ENCODE measurements at regions not wholly inside any gene's neighbourhood (a gene's known extent, or its start where the extent isn't known, plus 50 kb on each side); places are given as distances from the start of the nearest gene placed in this dataset.

DNA sequence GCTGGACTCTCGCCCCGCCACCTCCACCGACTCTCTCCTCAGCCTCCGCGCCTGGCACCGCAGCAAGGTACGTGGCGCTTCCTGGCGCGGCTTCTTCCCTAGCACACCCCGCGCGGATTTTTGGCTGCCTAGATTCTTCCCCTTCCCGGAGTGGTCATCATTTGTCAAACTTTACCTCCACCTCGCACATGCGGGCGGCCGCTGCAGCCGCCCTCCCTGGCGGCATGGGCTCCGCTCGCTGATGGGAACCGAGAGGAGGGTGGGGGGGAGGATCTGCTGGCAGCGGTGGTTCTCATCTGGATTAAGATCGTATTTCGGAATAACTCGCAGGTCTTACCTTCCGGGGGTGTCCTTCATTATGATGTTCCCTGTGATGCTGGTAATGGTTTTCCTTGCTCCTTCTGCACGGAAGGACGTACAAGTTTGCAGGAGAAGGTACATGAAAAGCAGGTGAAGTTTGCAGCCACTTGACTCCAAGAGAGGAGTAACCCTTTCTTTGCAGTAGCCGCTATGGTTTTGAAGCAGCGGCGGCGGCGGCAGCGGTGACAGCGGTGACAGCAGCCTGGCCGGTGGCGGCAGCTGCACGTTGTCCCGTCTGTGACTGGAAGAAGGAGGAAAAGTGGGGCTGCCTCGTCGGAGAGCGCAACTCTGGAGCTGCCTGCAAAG, 2183.9 kb upstream of the TENM3 start:
- Histone ChIP-seq H2AFZ (ENCODE audit: low read length) (peak overlapping the region; percentile 52), H3K79me2 (ENCODE audit: low read length) (no peaks in the 10 kb centered on the region), H3K36me3 (replicated peaks; ENCODE audit: insufficient read depth, low read length) (no peaks in the 10 kb centered on the region), H3K27me3 (replicated peaks; ENCODE audit: insufficient read depth, low read length) (no peaks in the 10 kb centered on the region), H3K27ac (ENCODE audit: low read length) (peak overlapping the region; percentile 42; the same call in 1 of the 2 replicates), H3K4me2 (ENCODE audit: low read depth, low read length) (peak overlapping the region; percentile 80), H3K9me2 (replicated peaks; ENCODE audit: insufficient read depth, low read length) (no peaks in the 10 kb centered on the region), H3K9ac (ENCODE audit: low read length) (peak overlapping the region; percentile 65), H4K20me1 (ENCODE audit: insufficient read depth, low read length) (no peaks in the 10 kb centered on the region), H3K4me3 (ENCODE audit: low read length) (peak overlapping the region; percentile 67), H3K9me3 (replicated peaks; ENCODE audit: insufficient read depth, low read length) (no peaks in the 10 kb centered on the region), H3K4me1 (ENCODE audit: low read length) (0 out of 2 replicates have a peak, but pooled peaks cover 8% of the 10 kb centered on the region), H3F3A (ENCODE audit: insufficient read depth, low read length) (peaks cover 13% of the 10 kb centered on the region; the same call in 1 of the 2 replicates)
- DNase-seq: peak; percentile 54
- no peak for TF ChIP-seq CTCF (IDR thresholded peaks at IDR 0.05; ENCODE audit: low read length)
- no peak for TF ChIP-seq EZH2phosphoT487 (IDR thresholded peaks at IDR 0.05; ENCODE audit: low read length)
- TF ChIP-seq EZH2 (optimal IDR thresholded peaks at IDR 0.05; ENCODE audit: low read depth, low read length): no peak

GRCh38 chr4:180060159-180060889, 2182.9 kb upstream of the TENM3 start:
- H3K4me3 ChIP-seq (ENCODE audit: low read length): peak overlapping the region; percentile 67
- 0 out of 2 replicates have a peak, but pooled peaks cover 8% of the 10 kb centered on the region for H3K4me1 ChIP-seq (ENCODE audit: low read length)
- peak overlapping the region; percentile 80 for H3K4me2 ChIP-seq (ENCODE audit: low read depth, low read length)
- peak; percentile 34 for DNase-seq
- H3K79me2 ChIP-seq (ENCODE audit: low read length): no peaks in the 10 kb centered on the region
- peak overlapping the region; percentile 52 for H2AFZ ChIP-seq (ENCODE audit: low read length)
- H3F3A ChIP-seq (ENCODE audit: insufficient read depth, low read length): peaks cover 13% of the 10 kb centered on the region; the same call in 1 of the 2 replicates
- H3K9me2 ChIP-seq (replicated peaks; ENCODE audit: insufficient read depth, low read length): no peaks in the 10 kb centered on the region
- H4K20me1 ChIP-seq (ENCODE audit: insufficient read depth, low read length): no peaks in the 10 kb centered on the region
- H3K27ac ChIP-seq (ENCODE audit: low read length): no peak overlapping the region
- H3K36me3 ChIP-seq (replicated peaks; ENCODE audit: insufficient read depth, low read length): no peaks in the 10 kb centered on the region
- H3K27me3 ChIP-seq (replicated peaks; ENCODE audit: insufficient read depth, low read length): no peaks in the 10 kb centered on the region
- TF ChIP-seq CTCF (IDR thresholded peaks at IDR 0.05; ENCODE audit: low read length): peak; percentile 37
- no peak for TF ChIP-seq EZH2 (optimal IDR thresholded peaks at IDR 0.05; ENCODE audit: low read depth, low read length)
- no peak for TF ChIP-seq EZH2phosphoT487 (IDR thresholded peaks at IDR 0.05; ENCODE audit: low read length)
- peak overlapping the region; percentile 65; the same call in 1 of the 2 replicates for H3K9ac ChIP-seq (ENCODE audit: low read length)
- no peaks in the 10 kb centered on the region for H3K9me3 ChIP-seq (replicated peaks; ENCODE audit: insufficient read depth, low read length)

DNA sequence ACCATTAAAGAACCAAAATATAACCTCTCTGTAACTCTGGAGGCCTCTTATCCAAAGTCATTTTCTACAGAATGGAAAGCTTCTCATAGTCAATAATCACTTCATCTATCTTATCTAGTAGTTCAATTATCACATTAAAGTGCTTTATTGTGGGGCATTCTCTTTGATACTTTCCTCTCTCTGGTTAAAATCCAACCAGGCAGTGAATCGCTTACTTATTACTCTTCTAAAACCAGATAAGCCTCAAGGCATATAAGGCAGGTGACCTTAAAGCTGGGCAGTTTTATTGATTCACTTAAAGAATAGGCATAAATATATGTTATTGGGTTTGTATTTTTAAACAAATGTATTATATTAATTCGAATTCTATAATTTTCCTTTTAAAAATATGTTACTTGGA, 2162.1 kb upstream of the TENM3 start:
- H3K36me3 ChIP-seq (replicated peaks; ENCODE audit: insufficient read depth, low read length): no peaks in the 10 kb centered on the region
- no peaks in the 10 kb centered on the region for H3K79me2 ChIP-seq (ENCODE audit: low read length)
- H2AFZ ChIP-seq (ENCODE audit: low read length): no peak overlapping the region
- no peak overlapping the region for H3K4me2 ChIP-seq (ENCODE audit: low read depth, low read length)
- H3K4me3 ChIP-seq (ENCODE audit: low read length): no peak overlapping the region
- no peak for TF ChIP-seq EZH2phosphoT487 (IDR thresholded peaks at IDR 0.05; ENCODE audit: low read length)
- TF ChIP-seq CTCF (IDR thresholded peaks at IDR 0.05; ENCODE audit: low read length): no peak
- no peak for TF ChIP-seq EZH2 (optimal IDR thresholded peaks at IDR 0.05; ENCODE audit: low read depth, low read length)
- H3K27me3 ChIP-seq (replicated peaks; ENCODE audit: insufficient read depth, low read length): no peaks in the 10 kb centered on the region
- DNase-seq: no peak
- H3K9me3 ChIP-seq (replicated peaks; ENCODE audit: insufficient read depth, low read length): no peaks in the 10 kb centered on the region
- no peak overlapping the region for H3K27ac ChIP-seq (ENCODE audit: low read length)
- no peak overlapping the region for H3K9ac ChIP-seq (ENCODE audit: low read length)
- no peaks in the 10 kb centered on the region for H3K9me2 ChIP-seq (replicated peaks; ENCODE audit: insufficient read depth, low read length)
- no peaks in the 10 kb centered on the region for H3F3A ChIP-seq (ENCODE audit: insufficient read depth, low read length)
- no peaks in the 10 kb centered on the region for H4K20me1 ChIP-seq (ENCODE audit: insufficient read depth, low read length)
- no peaks in the 10 kb centered on the region for H3K4me1 ChIP-seq (ENCODE audit: low read length)

Data from MM.1S (cell line).